Thyroid gland (tissue), 4 donors: ENCODE measurements at regions not wholly inside any gene's neighbourhood (a gene's known extent, or its start where the extent isn't known, plus 50 kb on each side); places are given as distances from the start of the nearest gene placed in this dataset.

ENCODE experiments used
- CTCF ChIP-seq, 6 experiments: fragments of 200-600 bp in 3 of 6; fragments of 450-650 bp in 3 of 6; sonication (generic) in 3 of 6; IDR thresholded peaks; one replicate each; pipeline ENCODE4 v1.5.1; 2016 to 2019; ENCODE audit warnings: antibody characterized with exemption in 6 of 6, mild to moderate bottlenecking in 2 of 6, inconsistent platforms in 1 of 6, moderate library complexity in 1 of 6
- POLR2A ChIP-seq, 2 donors: fragments of 450-650 bp; IDR thresholded peaks; one replicate each; pipeline ENCODE4 v1.6.1; 2017; ENCODE audit warnings: antibody characterized with exemption in 2 of 2, mild to moderate bottlenecking in 2 of 2, moderate library complexity in 1 of 2

- TF ChIP-seq POLR2A (IDR thresholded peaks at IDR 0.05) (no peak), CTCF (IDR thresholded peaks at IDR 0.05) (no peak)
These were observed 145.3 kb upstream of the PAPPA start for GRCh38 chr9:116008278-116008677.
